ENCODE measurements at regions not wholly inside any gene's neighbourhood (a gene's known extent, or its start where the extent isn't known, plus 50 kb on each side); places are given as distances from the start of the nearest gene placed in this dataset.

DNA sequence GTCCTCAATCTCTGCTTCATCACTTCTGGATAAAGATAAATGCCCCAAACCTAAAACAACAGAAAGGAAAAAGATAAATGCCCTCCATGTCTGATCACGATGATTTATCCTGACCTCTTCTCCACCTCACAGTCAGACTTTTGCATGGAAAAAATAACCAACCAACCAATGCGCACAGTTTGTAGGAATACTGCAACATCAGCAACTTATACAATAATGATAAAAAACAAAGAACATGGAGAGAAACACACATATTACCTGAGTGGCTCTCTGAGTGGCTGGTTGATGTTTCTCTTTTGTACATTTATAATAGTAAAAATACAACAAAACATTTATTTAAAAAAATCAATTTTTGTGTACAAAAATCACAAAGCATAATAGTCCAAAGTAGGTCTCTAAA, 93.0 kb upstream of the PUDP start:
- no peak overlapping the region for H3T11ph ChIP-seq (ENCODE audit: low read length)
- no peaks in the 10 kb centered on the region for H3K79me2 ChIP-seq (ENCODE audit: insufficient read depth, low read length)
- H2AFZ ChIP-seq (ENCODE audit: low read length), result no peak overlapping the region
- Mint-ChIP-seq H3K27me3 (ENCODE audit: low read depth) (peaks cover 28% of the 10 kb centered on the region), H3K36me3 (ENCODE audit: insufficient read depth in 1 of 3, low read depth in 3 of 3) (no peaks in the 10 kb centered on the region; a peak in 1 of 7 replicates), H3K27ac (no peak overlapping the region), H3K4me1 (peaks cover 9% of the 10 kb centered on the region in 2 experiments), H3K4me3 (no peak overlapping the region), H3K9me3 (peaks cover 0 to 4% of the 10 kb centered on the region in 2 experiments; a peak in 2 of 5 replicates)
- no peak overlapping the region for H2AK5ac ChIP-seq (ENCODE audit: insufficient read length, low read length)
- H3K4me1 ChIP-seq (ENCODE audit: insufficient read depth, low read length), result no peaks in the 10 kb centered on the region
- no peak overlapping the region for H4K5ac ChIP-seq (ENCODE audit: insufficient read length, low read depth, low read length)
- H3K79me1 ChIP-seq (ENCODE audit: insufficient read depth, low read depth, low read length, poor library complexity, severe bottlenecking), result no peaks in the 10 kb centered on the region
- no peak overlapping the region for H2BK20ac ChIP-seq (ENCODE audit: low read depth, low read length, poor library complexity, severe bottlenecking)
- no peaks in the 10 kb centered on the region for H3K23me2 ChIP-seq (ENCODE audit: insufficient read length, low read depth, low read length, poor library complexity, severe bottlenecking)
- H3K56ac ChIP-seq (ENCODE audit: insufficient read length, low read depth, low read length), result no peak overlapping the region
- H2BK12ac ChIP-seq (ENCODE audit: insufficient read length, low read depth, low read length), result no peak overlapping the region
- H4K8ac ChIP-seq (replicated peaks; ENCODE audit: insufficient read length, low read depth, low read length), result no peak overlapping the region
- TF ChIP-seq, protein P1, sequence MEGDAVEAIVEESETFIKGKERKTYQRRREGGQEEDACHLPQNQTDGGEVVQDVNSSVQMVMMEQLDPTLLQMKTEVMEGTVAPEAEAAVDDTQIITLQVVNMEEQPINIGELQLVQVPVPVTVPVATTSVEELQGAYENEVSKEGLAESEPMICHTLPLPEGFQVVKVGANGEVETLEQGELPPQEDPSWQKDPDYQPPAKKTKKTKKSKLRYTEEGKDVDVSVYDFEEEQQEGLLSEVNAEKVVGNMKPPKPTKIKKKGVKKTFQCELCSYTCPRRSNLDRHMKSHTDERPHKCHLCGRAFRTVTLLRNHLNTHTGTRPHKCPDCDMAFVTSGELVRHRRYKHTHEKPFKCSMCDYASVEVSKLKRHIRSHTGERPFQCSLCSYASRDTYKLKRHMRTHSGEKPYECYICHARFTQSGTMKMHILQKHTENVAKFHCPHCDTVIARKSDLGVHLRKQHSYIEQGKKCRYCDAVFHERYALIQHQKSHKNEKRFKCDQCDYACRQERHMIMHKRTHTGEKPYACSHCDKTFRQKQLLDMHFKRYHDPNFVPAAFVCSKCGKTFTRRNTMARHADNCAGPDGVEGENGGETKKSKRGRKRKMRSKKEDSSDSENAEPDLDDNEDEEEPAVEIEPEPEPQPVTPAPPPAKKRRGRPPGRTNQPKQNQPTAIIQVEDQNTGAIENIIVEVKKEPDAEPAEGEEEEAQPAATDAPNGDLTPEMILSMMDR (conservative IDR thresholded peaks at IDR 0.05), result no peak
- no peak overlapping the region for H2BK15ac ChIP-seq (ENCODE audit: low read depth, low read length)
- no peak overlapping the region for H2BK120ac ChIP-seq (ENCODE audit: low read depth, low read length, poor library complexity, severe bottlenecking)
- no peak for DNase-seq
- H3K14ac ChIP-seq (ENCODE audit: insufficient read depth, low read length), result no peak overlapping the region
- H3K9me3 ChIP-seq (ENCODE audit: control insufficient read depth, low read depth, low read length), result no peaks in the 10 kb centered on the region
- no peak overlapping the region for H3K23ac ChIP-seq (ENCODE audit: insufficient read length, low read depth, low read length)
- no peak overlapping the region for H2BK5ac ChIP-seq (ENCODE audit: insufficient read length, low read length)
- H3K27me3 ChIP-seq (ENCODE audit: insufficient read depth, low read length), result no peaks in the 10 kb centered on the region
- H3K27ac ChIP-seq (ENCODE audit: insufficient read length, low read depth, low read length), result no peak overlapping the region
- no peak overlapping the region for H4K91ac ChIP-seq (ENCODE audit: insufficient read length, low read depth, low read length)
- no peak overlapping the region for H3K18ac ChIP-seq (ENCODE audit: insufficient read length, low read depth, low read length)
- no peak overlapping the region for H3K4ac ChIP-seq (ENCODE audit: low read depth, low read length)
- no peak overlapping the region for H3K9ac ChIP-seq (ENCODE audit: extremely low read depth, insufficient read length, low read length)
- no CpG with 5 or more reads among the region's 2 CpGs for WGBS (ENCODE audit: extremely low coverage, insufficient read length, low lambda C conversion rate)
- no peaks in the 10 kb centered on the region for H4K20me1 ChIP-seq (ENCODE audit: control insufficient read depth, insufficient read depth, insufficient read length)
- no peak overlapping the region for H3K4me2 ChIP-seq (ENCODE audit: insufficient read depth, insufficient read length, low read length)

Data from H9 (cell line).